OCI-LY7 (cell line): ENCODE measurements at regions not wholly inside any gene's neighbourhood (a gene's known extent, or its start where the extent isn't known, plus 50 kb on each side); places are given as distances from the start of the nearest gene placed in this dataset.

Experiments
- BruUV-seq: library from RNA; stranded (reverse); fragments of 400-500 nt; replicated peaks from 2 replicates; lab custom pipeline; 2021; lab: Mats Ljungman, UMichigan
- CTCF ChIA-PET: fragments of 300-600 bp; sonication (Branson Sonifier 250); formaldehyde crosslinking; loops from one replicate; lab custom pipeline; 2022; ENCODE audit warnings: antibody characterized with exemption; ENCODE audit not compliant: unreplicated experiment; lab: Charles Lee
- POLR2A ChIA-PET: fragments of 300-600 bp; sonication (Branson Sonifier 250); formaldehyde crosslinking; loops from one replicate; lab custom pipeline; 2022; ENCODE audit warnings: antibody characterized with exemption; lab: Charles Lee
- DNase-seq: peaks from one replicate; pipeline ENCODE4 v3.0.0-alpha.2; 2015; ENCODE audit warnings: low spot score
- H2AFZ ChIP-seq: fragments of 200-600 bp; sonication (generic), shearing (Covaris generic); 2 replicates; pipeline ENCODE4 v1.6.1; 2014; ENCODE audit warnings: mild to moderate bottlenecking, antibody characterized with exemption, low read length, moderate library complexity
- H3K27ac ChIP-seq: fragments of 200-600 bp; sonication (generic); 2 replicates; pipeline ENCODE4 v1.5.1; 2014; ENCODE audit warnings: mixed run types, low read depth, mild to moderate bottlenecking, moderate library complexity, low read length, inconsistent platforms; ENCODE audit not compliant: poor library complexity, severe bottlenecking
- H3K36me3 ChIP-seq: fragments of 200-600 bp; sonication (generic); 2 replicates; pipeline ENCODE4 v1.6.1; 2014; ENCODE audit warnings: mild to moderate bottlenecking, antibody characterized with exemption, low read length, moderate library complexity, mixed read lengths; ENCODE audit not compliant: insufficient read depth
- H3K4me1 ChIP-seq: fragments of 200-600 bp; sonication (generic); 2 replicates; pipeline ENCODE4 v1.5.1; 2014; ENCODE audit warnings: mild to moderate bottlenecking, low read length; ENCODE audit not compliant: insufficient read depth, poor library complexity, severe bottlenecking
- H3K4me2 ChIP-seq: fragments of 200-600 bp; sonication (generic); 2 replicates; pipeline ENCODE4 v1.6.1; 2014; ENCODE audit warnings: mild to moderate bottlenecking, low read length
- H3K4me3 ChIP-seq: fragments of 200-600 bp; sonication (generic); 2 replicates; pipeline ENCODE4 v1.5.1; 2014; ENCODE audit warnings: mild to moderate bottlenecking, low read depth, low read length; ENCODE audit not compliant: poor library complexity, severe bottlenecking
- H3K79me2 ChIP-seq: fragments of 200-600 bp; sonication (generic); 2 replicates; pipeline ENCODE4 v1.6.1; 2016; ENCODE audit warnings: low read depth, mild to moderate bottlenecking, low read length, moderate library complexity, mixed read lengths; ENCODE audit not compliant: insufficient read depth
- H3K9me2 ChIP-seq: fragments of 200-600 bp; sonication (generic); 2 replicates; pipeline ENCODE4 v1.6.1; 2016; ENCODE audit warnings: mild to moderate bottlenecking, low read length, mixed read lengths; ENCODE audit not compliant: insufficient read depth
- H3K9me3 ChIP-seq: fragments of 200-600 bp; sonication (generic); 2 replicates; pipeline ENCODE4 v1.6.1; 2014; ENCODE audit warnings: mild to moderate bottlenecking, mixed run types, low read length, mixed read lengths
- H4K20me1 ChIP-seq: fragments of 200-600 bp; sonication (generic); 2 replicates; pipeline ENCODE4 v1.6.1; 2014; ENCODE audit warnings: mild to moderate bottlenecking, antibody characterized with exemption, low read length, moderate library complexity, mixed read lengths; ENCODE audit not compliant: insufficient read depth
- CTCF ChIP-seq: fragments of 200-600 bp; sonication (generic); conservative IDR thresholded peaks from 2 replicates; pipeline ENCODE4 v1.5.1; 2014; ENCODE audit warnings: mild to moderate bottlenecking, antibody characterized with exemption, low read length, moderate library complexity, mixed read lengths
- EZH2phosphoT487 ChIP-seq: fragments of 200-600 bp; sonication (generic); IDR thresholded peaks from 2 replicates; pipeline ENCODE4 v1.6.1; 2018; ENCODE audit warnings: low read depth, borderline replicate concordance, mild to moderate bottlenecking, mixed run types, antibody characterized with exemption, low read length, moderate library complexity, mixed read lengths
- intact Hi-C: fragments of 100-400 bp; cut with micrococcal nuclease; formaldehyde crosslinking; loops from one replicate; pipeline ENCODE4 v1.10.0; 2022; ENCODE audit not compliant: unreplicated experiment

DNA sequence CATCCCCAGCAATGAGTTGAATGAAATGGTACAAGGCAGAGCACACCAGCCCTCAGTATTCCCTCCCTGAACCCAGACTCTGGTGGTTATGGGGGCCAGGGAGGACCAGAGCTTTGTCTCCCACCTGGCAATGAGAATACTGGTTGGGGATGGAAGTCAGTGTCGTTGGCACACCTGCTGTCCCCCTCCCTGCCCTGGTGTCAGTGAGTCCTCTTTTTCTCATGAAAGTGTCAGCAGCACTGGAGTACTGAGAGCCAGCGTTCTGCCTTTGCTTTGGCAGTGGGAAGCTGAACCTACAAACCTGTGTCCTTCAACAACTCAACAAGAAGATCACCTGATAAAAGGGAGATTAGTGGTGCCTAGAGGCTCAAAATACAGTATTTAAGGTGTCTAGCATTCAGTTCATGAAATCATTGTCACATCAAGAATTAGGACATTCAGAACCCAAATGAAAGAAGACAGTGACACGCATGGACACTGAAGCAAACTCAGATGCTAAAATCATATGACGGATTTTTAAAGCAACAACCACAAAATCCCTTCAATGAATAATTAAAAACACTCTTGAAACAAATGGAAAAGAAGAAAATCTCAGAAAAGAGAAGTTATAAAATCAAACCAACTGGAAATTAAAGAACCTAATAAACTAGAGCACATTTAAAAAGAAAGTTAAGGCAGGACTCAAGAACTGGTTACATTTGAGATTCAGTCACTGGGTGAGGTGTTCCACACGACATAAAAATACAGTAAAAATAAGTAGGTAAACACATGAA, 77.5 kb upstream of the VPREB1 start:
- H3K4me2 ChIP-seq, result peak overlapping the region; percentile 94
- BruUV-seq, result TSS peak; percentile 85
- intact Hi-C loops, result loop anchor here (1.0 to 10.0 kb wide), 5 partner anchors 28 to 868 kb away; partner anchors contain the start of gene IGLL5
- peak overlapping the region; percentile 99 for H3K27ac ChIP-seq
- H3K79me2 ChIP-seq, result peaks cover 7% of the 10 kb centered on the region; the same call in 1 of the 2 replicates
- CTCF ChIA-PET, result interaction anchor here (0.6 to 3.3 kb wide), 7 partner anchors 9 to 238 kb away, joined by 3 to 17 read pairs (median 3); no protein-coding TSS in a partner anchor
- H3K4me3 ChIP-seq, result peak overlapping the region; percentile 62
- no peaks in the 10 kb centered on the region for H4K20me1 ChIP-seq
- no peaks in the 10 kb centered on the region for H3K9me2 ChIP-seq
- no peak overlapping the region for H2AFZ ChIP-seq
- H3K9me3 ChIP-seq, result no peaks in the 10 kb centered on the region
- peak; percentile 68 for DNase-seq
- TF ChIP-seq EZH2phosphoT487, result no peak
- TF ChIP-seq CTCF, result no peak
- H3K4me1 ChIP-seq, result peaks cover 95% of the 10 kb centered on the region
- H3K36me3 ChIP-seq, result no peaks in the 10 kb centered on the region
- POLR2A ChIA-PET, result interaction anchor here (0.7 to 12.0 kb wide), 13 partner anchors 10 to 720 kb away, joined by 3 to 148 read pairs (median 4); no protein-coding TSS in a partner anchor

- intact Hi-C loops, result loop anchor here (2.0 to 10.0 kb wide), 5 partner anchors 123 to 869 kb away; partner anchors contain the start of gene IGLL5
- peak overlapping the region; percentile 94 for H3K4me2 ChIP-seq
- H3K4me1 ChIP-seq, result peaks cover 91% of the 10 kb centered on the region
- no peaks in the 10 kb centered on the region for H3K36me3 ChIP-seq
- H3K79me2 ChIP-seq, result peaks cover 7% of the 10 kb centered on the region; the same call in 1 of the 2 replicates
- H2AFZ ChIP-seq, result no peak overlapping the region
- ChIA-PET CTCF (interaction anchor here (0.6 to 3.3 kb wide), 6 partner anchors 8 to 239 kb away, joined by 3 to 17 read pairs (median 4); no protein-coding TSS in a partner anchor), POLR2A (interaction anchor here (0.5 to 12.0 kb wide), 14 partner anchors 8 to 1633 kb away, joined by 3 to 148 read pairs (median 6); no protein-coding TSS in a partner anchor)
- DNase-seq, result peak; percentile 51
- no peaks in the 10 kb centered on the region for H3K9me2 ChIP-seq
- TF ChIP-seq CTCF (peak; percentile 39; the same call in 1 of the 2 replicates), EZH2phosphoT487 (no peak)
- H3K27ac ChIP-seq, result peak overlapping the region; percentile 99
- BruUV-seq, result no TSS peak
- no peaks in the 10 kb centered on the region for H4K20me1 ChIP-seq
- H3K9me3 ChIP-seq, result no peaks in the 10 kb centered on the region
- peak overlapping the region; percentile 62 for H3K4me3 ChIP-seq
Measured at GRCh38 chr22:22165936-22166710, 78.5 kb upstream of the VPREB1 start.
